BJ (cell line): ENCODE measurements at regions not wholly inside any gene's neighbourhood (a gene's known extent, or its start where the extent isn't known, plus 50 kb on each side); places are given as distances from the start of the nearest gene placed in this dataset.

Source experiments
- CTCF ChIA-PET: fragments of 350-600 bp; formaldehyde crosslinking; extraction: SDS; loops from one replicate; lab custom pipeline; 2021; ENCODE audit warnings: antibody characterized with exemption, inconsistent platforms; lab: Yijun Ruan, JAX
- POLR2A ChIA-PET: fragments of 300-600 bp; sonication (Branson Sonifier 250); formaldehyde crosslinking; extraction: SDS; loops from one replicate; lab custom pipeline; 2021; ENCODE audit warnings: antibody characterized with exemption; lab: Charles Lee
- DNase-seq: peaks from one replicate; pipeline ENCODE4 v3.0.0-alpha.2; 2011; ENCODE audit warnings: low read depth
- H3K27me3 ChIP-seq: 2 replicates; pipeline ENCODE4 v1.6.0; 2011; ENCODE audit warnings: low read length; ENCODE audit not compliant: control insufficient read depth, insufficient read depth
- H3K36me3 ChIP-seq: 2 replicates; pipeline ENCODE4 v1.5.1; 2011; ENCODE audit warnings: low read length; ENCODE audit not compliant: control insufficient read depth, insufficient read depth
- H3K4me3 ChIP-seq: 2 replicates; pipeline ENCODE4 v1.5.1; 2011; ENCODE audit warnings: low read depth, mild to moderate bottlenecking, control low read depth, low read length
- TF ChIP-seq, protein P1 (sequence below): IDR thresholded peaks from 2 replicates; pipeline ENCODE4 v1.5.1; 2011; ENCODE audit warnings: low read depth, mild to moderate bottlenecking, control low read depth, inconsistent platforms, low read length, moderate library complexity; ENCODE audit not compliant: insufficient read depth

GRCh38 chr13:80022146-80022545 lies 318.8 kb downstream of the SPRY2 start:
- TF ChIP-seq, protein P1, sequence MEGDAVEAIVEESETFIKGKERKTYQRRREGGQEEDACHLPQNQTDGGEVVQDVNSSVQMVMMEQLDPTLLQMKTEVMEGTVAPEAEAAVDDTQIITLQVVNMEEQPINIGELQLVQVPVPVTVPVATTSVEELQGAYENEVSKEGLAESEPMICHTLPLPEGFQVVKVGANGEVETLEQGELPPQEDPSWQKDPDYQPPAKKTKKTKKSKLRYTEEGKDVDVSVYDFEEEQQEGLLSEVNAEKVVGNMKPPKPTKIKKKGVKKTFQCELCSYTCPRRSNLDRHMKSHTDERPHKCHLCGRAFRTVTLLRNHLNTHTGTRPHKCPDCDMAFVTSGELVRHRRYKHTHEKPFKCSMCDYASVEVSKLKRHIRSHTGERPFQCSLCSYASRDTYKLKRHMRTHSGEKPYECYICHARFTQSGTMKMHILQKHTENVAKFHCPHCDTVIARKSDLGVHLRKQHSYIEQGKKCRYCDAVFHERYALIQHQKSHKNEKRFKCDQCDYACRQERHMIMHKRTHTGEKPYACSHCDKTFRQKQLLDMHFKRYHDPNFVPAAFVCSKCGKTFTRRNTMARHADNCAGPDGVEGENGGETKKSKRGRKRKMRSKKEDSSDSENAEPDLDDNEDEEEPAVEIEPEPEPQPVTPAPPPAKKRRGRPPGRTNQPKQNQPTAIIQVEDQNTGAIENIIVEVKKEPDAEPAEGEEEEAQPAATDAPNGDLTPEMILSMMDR, result no peak
- H3K36me3 ChIP-seq, result no peaks in the 10 kb centered on the region
- POLR2A ChIA-PET, result no interaction called here
- H3K4me3 ChIP-seq, result no peak overlapping the region
- CTCF ChIA-PET, result no interaction called here
- DNase-seq, result no peak
- H3K27me3 ChIP-seq, result no peaks in the 10 kb centered on the region

DNA sequence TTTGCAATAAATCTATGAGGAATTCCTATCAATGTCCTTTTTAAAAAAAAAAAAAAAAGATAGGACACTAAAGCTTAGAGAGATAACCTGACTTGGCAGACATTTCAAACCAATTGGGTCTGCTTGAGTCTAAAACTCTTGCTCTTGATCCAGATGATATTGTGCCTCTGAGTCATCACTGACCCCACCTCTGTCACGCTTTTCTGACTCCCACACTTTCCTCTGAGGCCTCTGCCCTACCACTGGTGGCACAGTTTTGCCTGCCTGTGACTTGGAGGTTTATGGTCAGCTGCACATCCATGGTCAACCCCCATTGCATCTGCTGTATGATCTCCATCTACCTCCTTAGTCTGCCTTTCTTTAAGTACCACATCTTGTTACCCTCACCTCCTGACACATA lies 328.7 kb downstream of the SPRY2 start:
- H3K36me3 ChIP-seq, result no peaks in the 10 kb centered on the region
- POLR2A ChIA-PET, result no interaction called here
- no peaks in the 10 kb centered on the region for H3K27me3 ChIP-seq
- CTCF ChIA-PET, result interaction anchor here (1.4 kb wide), 1 partner anchor 10 kb away, joined by 5 read pairs; no protein-coding TSS in a partner anchor
- H3K4me3 ChIP-seq, result no peak overlapping the region
- TF ChIP-seq, protein P1, result no peak
- DNase-seq, result no peak

DNA sequence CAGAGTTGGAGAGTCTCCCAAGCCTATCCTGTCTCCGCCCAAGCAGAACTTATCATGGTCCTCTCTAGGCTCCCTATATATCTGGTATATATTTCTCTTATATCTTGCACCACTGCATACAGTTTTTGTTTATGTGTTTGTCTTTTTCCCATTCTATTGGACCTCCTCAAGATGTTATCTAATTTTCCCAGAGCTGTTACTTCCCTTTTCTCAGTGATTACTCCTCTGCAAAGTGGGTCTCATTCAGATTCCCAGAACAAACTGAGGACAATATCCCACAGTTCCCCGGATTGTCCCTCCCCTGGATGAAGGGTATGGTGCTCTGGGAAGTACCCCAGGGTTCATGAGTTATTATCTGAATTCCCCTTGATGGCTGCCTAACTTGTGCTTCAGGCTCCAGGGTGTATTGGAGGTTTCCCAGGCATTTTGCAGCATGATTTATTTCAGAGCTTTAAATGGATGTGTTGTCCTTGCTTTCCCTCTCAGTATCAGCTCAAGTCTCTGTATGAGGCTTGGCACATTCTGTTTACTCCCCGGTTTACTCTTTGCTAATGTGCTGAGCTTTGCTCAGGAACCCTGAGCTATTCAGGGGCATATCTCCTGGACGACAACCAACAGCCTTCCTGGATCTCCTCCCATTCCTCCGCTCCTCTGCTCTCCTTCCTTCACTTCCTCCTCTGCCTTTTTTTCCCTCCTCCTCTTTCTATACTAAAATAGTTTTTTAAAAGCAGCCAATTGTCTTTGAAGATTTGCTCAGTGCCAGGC lies 329.3 kb downstream of the SPRY2 start:
- Histone ChIP-seq H3K27me3 (no peaks in the 10 kb centered on the region), H3K36me3 (no peaks in the 10 kb centered on the region), H3K4me3 (no peak overlapping the region)
- ChIA-PET CTCF (interaction anchor here (1.4 kb wide), 1 partner anchor 10 kb away, joined by 5 read pairs; no protein-coding TSS in a partner anchor), POLR2A (no interaction called here)
- TF ChIP-seq, protein P1, result no peak
- no peak for DNase-seq

- POLR2A ChIA-PET, result no interaction called here
- CTCF ChIA-PET, result interaction anchor here (1.4 kb wide), 1 partner anchor 9 kb away, joined by 5 read pairs; no protein-coding TSS in a partner anchor
- Histone ChIP-seq H3K36me3 (no peaks in the 10 kb centered on the region), H3K4me3 (no peak overlapping the region), H3K27me3 (no peaks in the 10 kb centered on the region)
- TF ChIP-seq, protein P1, result no peak
- DNase-seq, result no peak
Measured at GRCh38 chr13:80010846-80011245, 330.1 kb downstream of the SPRY2 start.

DNA sequence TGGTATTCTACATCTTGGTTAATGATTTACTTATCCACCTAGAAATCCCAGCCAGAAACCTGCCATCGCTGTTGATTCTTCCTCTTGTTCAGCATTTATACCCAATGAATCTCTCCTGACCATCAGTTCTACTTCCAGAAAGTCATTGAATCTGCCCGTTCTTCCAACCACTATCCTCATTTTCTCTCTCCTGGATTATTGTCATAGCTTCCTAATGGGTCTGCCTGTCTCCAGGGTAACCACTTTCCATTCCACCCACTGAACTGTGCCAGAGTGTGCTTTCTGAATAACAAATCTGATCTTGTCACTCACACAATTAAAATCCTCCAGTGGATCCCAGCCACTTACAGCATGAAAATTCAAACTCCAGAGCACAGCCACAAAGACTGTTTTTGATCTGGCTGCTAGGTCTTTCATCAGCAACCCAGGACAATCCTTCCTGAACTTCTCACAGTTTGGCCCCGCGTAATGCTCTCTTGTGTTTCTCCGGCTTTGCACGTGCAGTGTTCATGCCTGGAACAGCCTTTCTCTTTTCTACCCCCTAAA lies 330.6 kb downstream of the SPRY2 start:
- H3K27me3 ChIP-seq, result no peaks in the 10 kb centered on the region
- no peaks in the 10 kb centered on the region for H3K36me3 ChIP-seq
- ChIA-PET POLR2A (no interaction called here), CTCF (no interaction called here)
- TF ChIP-seq, protein P1, result no peak
- no peak for DNase-seq
- H3K4me3 ChIP-seq, result no peak overlapping the region
